Ascending aorta (tissue), 2 donors: ENCODE measurements at regions not wholly inside any gene's neighbourhood (a gene's known extent, or its start where the extent isn't known, plus 50 kb on each side); places are given as distances from the start of the nearest gene placed in this dataset.

Experiments used
- DNase-seq, 2 donors: peaks; one replicate each; pipeline ENCODE4 v3.0.0-alpha.2; 2019; ENCODE audit warnings: low spot score in 2 of 2
- H3K27ac ChIP-seq, 2 donors: fragments of 200-600 bp; sonication (generic); one replicate each; pipeline ENCODE4 v1.5.1; 2016 to 2017; ENCODE audit warnings: mild to moderate bottlenecking in 1 of 2
- H3K27me3 ChIP-seq: fragments of 200-600 bp; sonication (generic); one replicate; pipeline ENCODE4 v1.5.1; 2017
- H3K36me3 ChIP-seq, 2 donors: fragments of 200-600 bp; sonication (generic); one replicate each; pipeline ENCODE4 v1.5.1; 2016
- H3K4me1 ChIP-seq, 2 donors: fragments of 200-600 bp; sonication (generic); one replicate each; pipeline ENCODE4 v1.5.1; 2016 to 2017; ENCODE audit warnings: mild to moderate bottlenecking in 1 of 2
- H3K4me3 ChIP-seq, 2 donors: fragments of 200-600 bp; sonication (generic); one replicate each; pipeline ENCODE4 v1.5.1; 2016 to 2017; ENCODE audit warnings: mild to moderate bottlenecking in 1 of 2
- H3K9me3 ChIP-seq, 2 donors: fragments of 200-600 bp; sonication (generic); one replicate each; pipeline ENCODE4 v1.5.1; 2016
- intact Hi-C: fragments of 100-400 bp; cut with DNase I; formaldehyde crosslinking; loops from one replicate; pipeline ENCODE4 v1.15.1; 2023
- TF ChIP-seq, protein P1 (sequence below), 3 experiments: fragments of 200-600 bp in 2 of 3; fragments of 450-650 bp in 1 of 3; sonication (generic) in 2 of 3; IDR thresholded peaks; one replicate each; pipeline ENCODE4 v1.5.1; 2016 to 2019; ENCODE audit warnings: antibody characterized with exemption in 3 of 3, mild to moderate bottlenecking in 1 of 3, moderate library complexity in 1 of 3

DNA sequence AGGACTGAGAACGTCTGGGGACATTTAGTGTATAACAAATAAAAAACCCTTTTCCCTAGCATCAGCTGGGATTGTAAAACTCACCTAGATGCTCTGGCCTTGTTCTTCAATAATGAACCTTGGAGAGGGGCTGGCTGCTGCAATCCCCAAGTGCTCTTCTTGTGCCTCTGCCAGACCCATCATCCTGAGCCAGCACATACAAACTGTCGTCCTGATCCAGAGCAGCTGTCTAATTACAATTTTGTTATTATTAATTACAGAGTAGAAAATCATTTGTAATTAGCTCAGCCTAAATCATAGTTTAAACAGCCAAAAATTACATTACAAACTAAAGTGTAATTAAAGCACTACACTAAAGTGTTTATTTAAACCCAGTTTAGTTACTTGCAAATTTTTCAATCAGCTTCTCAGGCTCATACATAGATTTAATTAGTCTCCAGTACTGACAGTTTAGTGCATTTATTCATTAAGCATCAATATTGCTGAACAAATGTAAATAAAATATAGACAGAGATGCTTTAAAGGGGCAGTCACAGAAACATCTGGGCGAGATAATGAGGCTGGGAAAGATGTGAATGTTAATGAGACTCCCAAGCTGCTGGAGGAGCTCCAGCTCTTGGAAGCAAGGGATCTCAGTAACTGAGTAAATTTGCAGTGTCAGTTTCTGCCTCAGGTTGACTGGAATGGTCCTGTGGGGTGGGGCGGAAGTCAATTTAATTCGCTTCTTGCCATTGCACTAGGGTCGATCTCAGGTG is 632.3 kb upstream of the TLE4 start:
- Histone ChIP-seq H3K36me3 (no peaks in the 10 kb centered on the region), H3K4me3 (no peak overlapping the region), H3K27ac (no peak overlapping the region), H3K27me3 (no peaks in the 10 kb centered on the region), H3K9me3 (no peaks in the 10 kb centered on the region), H3K4me1 (no peaks in the 10 kb centered on the region)
- no peak for DNase-seq
- TF ChIP-seq, protein P1, sequence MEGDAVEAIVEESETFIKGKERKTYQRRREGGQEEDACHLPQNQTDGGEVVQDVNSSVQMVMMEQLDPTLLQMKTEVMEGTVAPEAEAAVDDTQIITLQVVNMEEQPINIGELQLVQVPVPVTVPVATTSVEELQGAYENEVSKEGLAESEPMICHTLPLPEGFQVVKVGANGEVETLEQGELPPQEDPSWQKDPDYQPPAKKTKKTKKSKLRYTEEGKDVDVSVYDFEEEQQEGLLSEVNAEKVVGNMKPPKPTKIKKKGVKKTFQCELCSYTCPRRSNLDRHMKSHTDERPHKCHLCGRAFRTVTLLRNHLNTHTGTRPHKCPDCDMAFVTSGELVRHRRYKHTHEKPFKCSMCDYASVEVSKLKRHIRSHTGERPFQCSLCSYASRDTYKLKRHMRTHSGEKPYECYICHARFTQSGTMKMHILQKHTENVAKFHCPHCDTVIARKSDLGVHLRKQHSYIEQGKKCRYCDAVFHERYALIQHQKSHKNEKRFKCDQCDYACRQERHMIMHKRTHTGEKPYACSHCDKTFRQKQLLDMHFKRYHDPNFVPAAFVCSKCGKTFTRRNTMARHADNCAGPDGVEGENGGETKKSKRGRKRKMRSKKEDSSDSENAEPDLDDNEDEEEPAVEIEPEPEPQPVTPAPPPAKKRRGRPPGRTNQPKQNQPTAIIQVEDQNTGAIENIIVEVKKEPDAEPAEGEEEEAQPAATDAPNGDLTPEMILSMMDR (IDR thresholded peaks at IDR 0.05): no peak
- intact Hi-C loops: no loop called here

DNA sequence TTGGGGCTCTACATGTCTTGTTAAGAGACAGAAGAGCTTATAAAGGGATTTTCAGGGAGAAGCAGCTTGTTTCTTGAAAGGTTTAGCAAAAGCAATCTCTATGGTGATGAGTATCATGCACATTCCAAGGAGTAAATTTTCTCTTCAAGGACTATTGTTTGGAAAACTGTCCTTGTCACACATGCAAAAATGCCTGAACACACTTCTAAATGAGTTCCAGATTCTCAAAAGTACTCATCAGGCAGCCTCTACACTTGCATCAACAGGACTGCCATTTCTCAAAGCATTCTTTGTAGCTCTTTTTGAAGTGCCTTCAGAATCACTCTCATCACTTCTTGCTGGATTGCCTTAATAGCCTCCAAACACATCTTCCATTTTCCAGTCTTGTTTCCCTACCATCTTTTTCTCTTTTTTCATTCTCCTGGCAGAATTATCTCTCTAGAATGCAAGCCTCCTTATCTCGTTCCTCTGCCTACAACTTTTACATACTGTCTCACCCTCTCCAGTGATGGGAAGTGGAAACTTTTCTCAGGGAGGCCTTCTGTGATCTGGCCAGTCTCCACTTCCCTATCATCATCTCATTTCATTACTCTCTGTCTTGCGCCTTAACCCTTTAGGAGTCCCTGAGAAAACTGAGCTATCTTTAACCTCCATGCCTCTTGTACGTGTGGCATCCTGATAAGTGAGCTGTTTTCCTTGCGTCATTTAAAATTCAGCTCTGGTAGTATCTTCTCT is 631.5 kb upstream of the TLE4 start:
- TF ChIP-seq, protein P1 (IDR thresholded peaks at IDR 0.05): no peak
- intact Hi-C loops: no loop called here
- DNase-seq: no peak

DNA sequence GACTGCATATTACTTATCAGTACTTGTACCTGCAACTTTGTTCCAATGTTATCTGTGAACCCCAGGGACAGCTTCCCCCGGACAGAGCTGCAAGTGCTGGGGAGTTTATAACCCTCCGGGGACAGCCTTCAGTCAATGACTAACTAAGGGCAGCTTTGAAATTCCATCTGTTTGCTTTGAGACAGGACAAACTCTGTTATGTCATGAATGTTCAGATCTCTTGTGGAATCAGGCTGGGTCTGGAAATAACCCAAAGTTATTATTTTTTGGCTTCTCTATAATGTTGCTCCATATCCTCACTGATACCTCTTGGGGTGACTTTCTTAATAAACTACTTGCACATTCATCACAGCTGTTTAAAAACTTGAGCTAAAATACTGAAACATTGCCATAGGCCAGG is 617.5 kb upstream of the TLE4 start:
- Histone ChIP-seq H3K27me3 (no peaks in the 10 kb centered on the region), H3K27ac (no peak overlapping the region), H3K4me3 (no peak overlapping the region), H3K9me3 (peaks cover 0 to 4% of the 10 kb centered on the region in 2 donors), H3K36me3 (no peaks in the 10 kb centered on the region), H3K4me1 (no peaks in the 10 kb centered on the region)
- intact Hi-C loops: no loop called here
- TF ChIP-seq, protein P1 (IDR thresholded peaks at IDR 0.05): no peak
- DNase-seq: no peak

More for the DNA sequence above, 631.5 kb upstream of the TLE4 start:
- Histone ChIP-seq H3K27me3 (no peaks in the 10 kb centered on the region), H3K9me3 (no peaks in the 10 kb centered on the region), H3K27ac (no peak overlapping the region), H3K4me3 (no peak overlapping the region), H3K36me3 (no peaks in the 10 kb centered on the region), H3K4me1 (no peaks in the 10 kb centered on the region)

DNA sequence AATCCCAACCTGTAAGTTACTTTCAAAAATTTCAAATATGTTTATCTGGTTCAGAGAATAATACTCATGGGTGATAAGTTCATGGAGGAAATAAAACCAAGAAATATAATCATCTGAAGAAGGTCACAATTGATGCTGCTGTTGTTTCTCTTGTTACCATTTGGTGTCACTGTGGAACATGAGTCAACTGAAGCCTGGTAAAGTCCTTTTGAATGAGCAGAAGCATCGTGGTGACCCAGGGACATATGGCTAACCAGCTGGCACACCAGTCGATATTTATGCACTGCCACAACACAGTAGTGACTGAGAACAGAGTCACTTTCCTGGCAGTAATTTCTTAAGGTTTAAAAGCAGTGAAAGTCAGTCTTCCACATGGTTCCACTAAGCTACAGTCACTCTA is 612.9 kb upstream of the TLE4 start:
- TF ChIP-seq, protein P1 (IDR thresholded peaks at IDR 0.05): no peak
- no peaks in the 10 kb centered on the region for H3K4me1 ChIP-seq
- DNase-seq: no peak
- H3K4me3 ChIP-seq: no peak overlapping the region
- intact Hi-C loops: no loop called here
- H3K36me3 ChIP-seq: no peaks in the 10 kb centered on the region
- peaks cover 0 to 4% of the 10 kb centered on the region in 2 donors for H3K9me3 ChIP-seq
- H3K27me3 ChIP-seq: no peaks in the 10 kb centered on the region
- H3K27ac ChIP-seq: no peak overlapping the region

DNA sequence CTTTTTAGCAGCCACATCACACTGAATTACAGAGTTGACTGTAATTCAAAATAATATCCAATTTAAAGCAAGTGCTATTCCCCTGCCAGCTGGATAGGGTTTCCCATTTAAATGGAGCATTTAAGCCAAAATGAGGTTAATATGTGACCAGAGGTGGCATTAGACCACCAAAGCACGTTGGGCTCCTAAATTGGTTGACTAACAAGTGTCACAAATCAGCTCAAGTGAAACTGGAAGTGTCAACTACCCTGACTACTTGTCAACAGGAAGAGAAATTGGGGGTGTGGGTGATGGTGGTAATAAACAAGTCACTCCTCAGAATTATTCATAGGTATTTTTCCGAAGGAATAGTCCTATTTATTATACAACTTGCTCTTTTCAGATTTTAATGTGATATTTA is 609.6 kb upstream of the TLE4 start:
- no peak overlapping the region for H3K4me3 ChIP-seq
- H3K36me3 ChIP-seq: no peaks in the 10 kb centered on the region
- H3K27me3 ChIP-seq: no peaks in the 10 kb centered on the region
- intact Hi-C loops: no loop called here
- H3K27ac ChIP-seq: no peak overlapping the region
- no peak for DNase-seq
- no peaks in the 10 kb centered on the region for H3K4me1 ChIP-seq
- peaks cover 0 to 4% of the 10 kb centered on the region in 2 donors for H3K9me3 ChIP-seq
- TF ChIP-seq, protein P1 (IDR thresholded peaks at IDR 0.05): no peak
